H1 (cell line): ENCODE measurements at regions not wholly inside any gene's neighbourhood (a gene's known extent, or its start where the extent isn't known, plus 50 kb on each side); places are given as distances from the start of the nearest gene placed in this dataset.

ENCODE experiments used
- CTCF ChIA-PET: fragments of 300-600 bp; sonication (Branson Sonifier 250); formaldehyde crosslinking; loops from one replicate; lab custom pipeline; 2021; ENCODE audit not compliant: partially characterized antibody; lab: Charles Lee
- POLR2A ChIA-PET: fragments of 300-600 bp; sonication (Branson Sonifier 250); formaldehyde crosslinking; loops from one replicate; lab custom pipeline; 2021; ENCODE audit warnings: inconsistent platforms; ENCODE audit not compliant: partially characterized antibody; lab: Charles Lee
- DNase-seq, 2 experiments: peaks; one replicate each; pipeline versions ENCODE4 v3.0.0 to v3.0.0-alpha.2; 2010 to 2022; ENCODE audit warnings: low spot score in 2 of 2, low read depth in 1 of 2, mixed read lengths in 1 of 2
- FAIRE-seq: peaks from 2 replicates; lab custom pipeline; 2011; peaks lifted over from hg19 to GRCh38; lab: Jason Lieb, UNC
- H2AFZ ChIP-seq: 2 replicates; pipeline ENCODE4 v1.8.1; 2012; ENCODE audit warnings: low read length, inconsistent platforms
- H2AK5ac ChIP-seq: 2 replicates; pipeline ENCODE4 v1.6.1; 2013; ENCODE audit warnings: low read depth, low read length
- H2BK120ac ChIP-seq: replicated peaks from 2 replicates; pipeline ENCODE3; 2013; ENCODE audit warnings: low read depth, low read length, inconsistent platforms
- H2BK12ac ChIP-seq: 2 replicates; pipeline ENCODE4 v1.6.1; 2013; ENCODE audit warnings: low read depth, low read length
- H2BK15ac ChIP-seq: 2 replicates; pipeline ENCODE4 v1.6.1; 2013; ENCODE audit warnings: low read length
- H2BK20ac ChIP-seq: 2 replicates; pipeline ENCODE4 v1.6.1; 2013; ENCODE audit warnings: low read length
- H2BK5ac ChIP-seq: 2 replicates; pipeline ENCODE4 v1.6.1; 2013; ENCODE audit warnings: low read depth, low read length
- H3K14ac ChIP-seq: 2 replicates; pipeline ENCODE4 v1.6.1; 2013; ENCODE audit warnings: inconsistent platforms; ENCODE audit not compliant: insufficient read length
- H3K18ac ChIP-seq: 2 replicates; pipeline ENCODE4 v1.6.1; 2013; ENCODE audit warnings: low read length; ENCODE audit errors: extremely low read depth
- H3K23ac ChIP-seq: 2 replicates; pipeline ENCODE4 v1.6.1; 2013; ENCODE audit warnings: inconsistent platforms; ENCODE audit not compliant: insufficient read length
- H3K23me2 ChIP-seq: 2 replicates; pipeline ENCODE4 v1.6.1; 2013; ENCODE audit warnings: low read depth, low read length
- H3K27ac ChIP-seq: 2 replicates; pipeline ENCODE4 v1.6.1; 2011; ENCODE audit warnings: low read depth, low read length, inconsistent platforms
- H3K27me3 ChIP-seq, 4 experiments: replicated peaks in 1 of 4; 1 replicate in 1 of 4; 2 replicates in 3 of 4; pipeline versions ENCODE4 v1.6.1 to v1.8.1; 2011 to 2013; ENCODE audit warnings: low read length in 3 of 4, mild to moderate bottlenecking in 3 of 4, inconsistent platforms in 2 of 4, mixed read lengths in 2 of 4, moderate library complexity in 1 of 4; ENCODE audit not compliant: control insufficient read depth in 3 of 4, insufficient read depth in 3 of 4; ENCODE audit errors: extremely low read depth in 1 of 4
- H3K36me3 ChIP-seq, 4 experiments: 2 replicates each; pipeline versions ENCODE4 v1.6.1 to v1.8.1; 2011 to 2013; ENCODE audit warnings: mild to moderate bottlenecking in 4 of 4, low read length in 3 of 4, moderate library complexity in 2 of 4, control low read depth in 1 of 4, inconsistent platforms in 1 of 4; ENCODE audit not compliant: insufficient read depth in 4 of 4, control insufficient read depth in 2 of 4
- H3K4ac ChIP-seq: replicated peaks from 2 replicates; pipeline ENCODE3; 2013; ENCODE audit warnings: low read length, low read depth, mixed read lengths, inconsistent platforms; ENCODE audit not compliant: insufficient read length
- H3K4me1 ChIP-seq, 4 experiments: replicated peaks in 1 of 4; 1 replicate in 1 of 4; 2 replicates in 3 of 4; pipeline versions ENCODE4 v1.6.1 to v1.8.1; 2011 to 2013; ENCODE audit warnings: low read length in 3 of 4, inconsistent platforms in 2 of 4, mixed read lengths in 1 of 4; ENCODE audit not compliant: insufficient read depth in 4 of 4, control insufficient read depth in 3 of 4
- H3K4me2 ChIP-seq, 2 experiments: 2 replicates each; pipeline versions ENCODE4 v1.6.1 to v1.8.1; 2011 to 2013; ENCODE audit warnings: low read depth in 2 of 2, low read length in 2 of 2, control low read depth in 1 of 2, inconsistent platforms in 1 of 2, mild to moderate bottlenecking in 1 of 2; ENCODE audit not compliant: insufficient read depth in 1 of 2
- H3K4me3 ChIP-seq, 4 experiments: fragments of 200-600, 300-600 bp in 1 of 4; sonication (generic), shearing (Covaris generic), sonication (Bioruptor Twin) in 1 of 4; 2 replicates each; pipeline versions ENCODE4 v1.5.1 to v1.8.1; 2011 to 2016; ENCODE audit warnings: low read length in 4 of 4, low read depth in 3 of 4, control low read depth in 2 of 4, inconsistent platforms in 2 of 4, mild to moderate bottlenecking in 2 of 4, mixed read lengths in 1 of 4, moderate library complexity in 1 of 4; ENCODE audit not compliant: insufficient read depth in 2 of 4; ENCODE audit errors: extremely low read depth in 1 of 4
- H3K56ac ChIP-seq: replicated peaks from 2 replicates; pipeline ENCODE3; 2013; ENCODE audit warnings: low read depth, mild to moderate bottlenecking, mixed read lengths, low read length, inconsistent platforms; ENCODE audit not compliant: insufficient read length
- H3K79me1 ChIP-seq: 2 replicates; pipeline ENCODE4 v1.6.1; 2013; ENCODE audit warnings: low read depth, low read length, control low read depth
- H3K79me2 ChIP-seq, 2 experiments: 2 replicates each; pipeline versions ENCODE4 v1.6.1 to v1.8.1; 2012 to 2013; ENCODE audit warnings: low read length in 2 of 2, mild to moderate bottlenecking in 2 of 2, inconsistent platforms in 1 of 2; ENCODE audit not compliant: insufficient read depth in 2 of 2, control insufficient read depth in 1 of 2
- H3K9ac ChIP-seq, 4 experiments: replicated peaks in 1 of 4; 1 replicate in 1 of 4; 2 replicates in 3 of 4; pipeline versions ENCODE4 v1.6.1 to v1.8.1; 2011 to 2013; ENCODE audit warnings: low read depth in 3 of 4, low read length in 3 of 4, control low read depth in 2 of 4, mild to moderate bottlenecking in 2 of 4, moderate library complexity in 2 of 4, inconsistent platforms in 1 of 4; ENCODE audit errors: extremely low read depth in 1 of 4
- H3K9me3 ChIP-seq, 2 experiments: 2 replicates each; pipeline versions ENCODE4 v1.6.1 to v1.8.1; 2012 to 2013; ENCODE audit warnings: mild to moderate bottlenecking in 2 of 2, moderate library complexity in 2 of 2, control low read depth in 1 of 2, inconsistent platforms in 1 of 2, low read depth in 1 of 2, low read length in 1 of 2, mixed read lengths in 1 of 2; ENCODE audit not compliant: insufficient read depth in 2 of 2
- H4K20me1 ChIP-seq, 2 experiments: replicated peaks in 1 of 2; 2 replicates each; pipeline versions ENCODE3 to v1.8.1; 2011 to 2013; ENCODE audit warnings: inconsistent platforms in 2 of 2, low read length in 2 of 2, mild to moderate bottlenecking in 1 of 2; ENCODE audit not compliant: insufficient read depth in 2 of 2, control insufficient read depth in 1 of 2
- H4K5ac ChIP-seq: 2 replicates; pipeline ENCODE4 v1.6.1; 2013; ENCODE audit warnings: low read length, low read depth, mixed read lengths, inconsistent platforms; ENCODE audit not compliant: insufficient read length
- H4K8ac ChIP-seq: 2 replicates; pipeline ENCODE4 v1.8.0; 2013; ENCODE audit warnings: mild to moderate bottlenecking, moderate library complexity, low read length, inconsistent platforms; ENCODE audit not compliant: insufficient read depth; ENCODE audit errors: extremely low read depth
- H4K91ac ChIP-seq: replicated peaks from 2 replicates; pipeline ENCODE3; 2013; ENCODE audit warnings: low read length, mixed read lengths, inconsistent platforms; ENCODE audit not compliant: insufficient read length
- WGBS, 2 experiments: shearing (Covaris generic) in 1 of 2; methylation state at CpG; one replicate each; pipeline versions ENCODE4 v1.1.6 to v1.1.7; 2013 to 2015; ENCODE audit warnings: low lambda C conversion rate in 2 of 2, mixed read lengths in 2 of 2, inconsistent platforms in 1 of 2, low coverage in 1 of 2, missing lambda C conversion rate in 1 of 2; ENCODE audit not compliant: insufficient replicate concordance in 2 of 2, insufficient coverage in 1 of 2, insufficient read length in 1 of 2; ENCODE audit errors: extremely low coverage in 1 of 2, missing lambda C conversion rate in 1 of 2; 5-methylcytosine and 5-hydroxymethylcytosine counted together
- TF ChIP-seq, protein P1 (sequence below): IDR thresholded peaks from 2 replicates; pipeline ENCODE4 v1.6.1; 2011; ENCODE audit warnings: low read length, improper control_type of control experiment

DNA sequence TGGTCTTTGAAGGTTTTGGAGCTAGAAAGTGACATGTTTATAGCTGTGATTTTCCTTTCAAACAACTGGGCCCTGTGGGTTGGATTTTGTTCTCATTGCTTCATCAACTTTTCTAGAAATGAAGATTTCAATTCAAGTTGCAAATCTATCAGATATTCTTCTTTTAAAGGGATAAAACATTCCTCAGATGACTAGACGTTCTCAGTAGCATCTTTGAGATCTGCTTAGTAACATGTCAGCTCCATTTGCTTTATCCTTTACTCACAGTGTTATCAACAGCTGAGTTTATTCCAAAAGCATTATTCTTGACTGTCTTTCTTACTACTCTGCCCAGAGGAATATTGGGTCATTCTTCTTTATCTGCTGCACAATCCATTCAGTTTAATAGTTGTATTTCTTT is 108.2 kb upstream of the GIMD1 start:
- no peak overlapping the region for H4K91ac ChIP-seq
- H4K5ac ChIP-seq, result no peak overlapping the region
- H3K27me3 ChIP-seq, result no peaks in the 10 kb centered on the region
- CTCF ChIA-PET, result no interaction called here
- H3K4me1 ChIP-seq, result no peaks in the 10 kb centered on the region
- H2BK120ac ChIP-seq, result no peak overlapping the region
- no peaks in the 10 kb centered on the region for H3K9me3 ChIP-seq
- H2BK12ac ChIP-seq, result no peak overlapping the region
- H3K9ac ChIP-seq, result no peak overlapping the region
- no peaks in the 10 kb centered on the region for H3K36me3 ChIP-seq
- H3K4me2 ChIP-seq, result no peak overlapping the region
- no peaks in the 10 kb centered on the region for H3K79me1 ChIP-seq
- no peak overlapping the region for H2AK5ac ChIP-seq
- DNase-seq (no peak), FAIRE-seq (no peak)
- no peak overlapping the region for H2BK20ac ChIP-seq
- POLR2A ChIA-PET, result no interaction called here
- 90% methylated on average over 1 of the region's 1 CpG; no CpG with 5 or more reads in 1 of the 2 experiments for WGBS, 2 experiments
- H2BK15ac ChIP-seq, result no peak overlapping the region
- no peaks in the 10 kb centered on the region for H3K79me2 ChIP-seq
- no peak overlapping the region for H2AFZ ChIP-seq
- peaks cover 0 to 1% of the 10 kb centered on the region in 2 experiments for H4K20me1 ChIP-seq
- no peak overlapping the region for H3K4me3 ChIP-seq
- no peak overlapping the region for H2BK5ac ChIP-seq
- H3K4ac ChIP-seq, result no peak overlapping the region
- TF ChIP-seq, protein P1, sequence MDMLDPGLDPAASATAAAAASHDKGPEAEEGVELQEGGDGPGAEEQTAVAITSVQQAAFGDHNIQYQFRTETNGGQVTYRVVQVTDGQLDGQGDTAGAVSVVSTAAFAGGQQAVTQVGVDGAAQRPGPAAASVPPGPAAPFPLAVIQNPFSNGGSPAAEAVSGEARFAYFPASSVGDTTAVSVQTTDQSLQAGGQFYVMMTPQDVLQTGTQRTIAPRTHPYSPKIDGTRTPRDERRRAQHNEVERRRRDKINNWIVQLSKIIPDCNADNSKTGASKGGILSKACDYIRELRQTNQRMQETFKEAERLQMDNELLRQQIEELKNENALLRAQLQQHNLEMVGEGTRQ, result no peak
- TF ChIP-seq, all 59 proteins: peak for 0
- Histone ChIP-seq H3K27ac (no peak overlapping the region), H3K18ac (no peak overlapping the region), H3K23me2 (no peaks in the 10 kb centered on the region), H3K14ac (no peak overlapping the region), H4K8ac (no peak overlapping the region), H3K23ac (no peak overlapping the region), H3K56ac (no peak overlapping the region)
